ENCODE measurements at regions not wholly inside any gene's neighbourhood (a gene's known extent, or its start where the extent isn't known, plus 50 kb on each side); places are given as distances from the start of the nearest gene placed in this dataset.

- H3K4me3 ChIP-seq (ENCODE audit: low read depth, low read length): no peak overlapping the region
- no peak for DNase-seq (ENCODE audit: low read depth)
- TF ChIP-seq CTCF (IDR thresholded peaks at IDR 0.05; ENCODE audit: insufficient read depth, low read length): no peak
These were observed 345.1 kb downstream of the ARL4A start for GRCh38 chr7:13032576-13032975.

- DNase-seq (ENCODE audit: low read depth): no peak
- H3K4me3 ChIP-seq (ENCODE audit: low read depth, low read length): no peak overlapping the region
- no peak for TF ChIP-seq CTCF (IDR thresholded peaks at IDR 0.05; ENCODE audit: insufficient read depth, low read length)
These were observed 347.3 kb downstream of the ARL4A start for GRCh38 chr7:13034693-13035092.

- no peak overlapping the region for H3K4me3 ChIP-seq (ENCODE audit: low read depth, low read length)
- TF ChIP-seq CTCF (IDR thresholded peaks at IDR 0.05; ENCODE audit: insufficient read depth, low read length): no peak
These were observed 347.8 kb downstream of the ARL4A start for GRCh38 chr7:13035233-13035632.

GRCh38 chr7:13036256-13036780, 348.9 kb downstream of the ARL4A start:
- peak; percentile 25 for DNase-seq (ENCODE audit: low read depth)
- H3K4me3 ChIP-seq (ENCODE audit: low read depth, low read length): no peak overlapping the region
- TF ChIP-seq CTCF (IDR thresholded peaks at IDR 0.05; ENCODE audit: insufficient read depth, low read length): no peak

More at GRCh38 chr7:13035233-13035632, 347.8 kb downstream of the ARL4A start:
- DNase-seq (ENCODE audit: low read depth): no peak

GRCh38 chr7:13037216-13037615, 349.8 kb downstream of the ARL4A start:
- no peak for TF ChIP-seq CTCF (IDR thresholded peaks at IDR 0.05; ENCODE audit: insufficient read depth, low read length)
- H3K4me3 ChIP-seq (ENCODE audit: low read depth, low read length): no peak overlapping the region
- no peak for DNase-seq (ENCODE audit: low read depth)

- no peak overlapping the region for H3K4me3 ChIP-seq (ENCODE audit: low read depth, low read length)
- no peak for DNase-seq (ENCODE audit: low read depth)
- no peak for TF ChIP-seq CTCF (IDR thresholded peaks at IDR 0.05; ENCODE audit: insufficient read depth, low read length)
These were observed 354.0 kb downstream of the ARL4A start for GRCh38 chr7:13041368-13041988.
